PC-3 (cell line): ENCODE measurements at regions not wholly inside any gene's neighbourhood (a gene's known extent, or its start where the extent isn't known, plus 50 kb on each side); places are given as distances from the start of the nearest gene placed in this dataset.

Source experiments
- ATAC-seq: fragments of 200-7000 bp; cut with Tn5 transposase; 2 replicates; pipeline ENCODE4 v1.9.1; 2020; ENCODE audit warnings: mild to moderate bottlenecking, moderate library complexity
- BruUV-seq: library from RNA; stranded (reverse); fragments of 400-500 nt; replicated peaks from 2 replicates; lab custom pipeline; 2021; lab: Mats Ljungman, UMichigan
- CTCF ChIA-PET: fragments of 300-600 bp; sonication (Branson Sonifier 250); formaldehyde crosslinking; loops from one replicate; lab custom pipeline; 2022; ENCODE audit warnings: antibody characterized with exemption; lab: Charles Lee
- POLR2A ChIA-PET: fragments of 300-600 bp; sonication (Branson Sonifier 250); formaldehyde crosslinking; loops from one replicate; lab custom pipeline; 2022; ENCODE audit warnings: antibody characterized with exemption; ENCODE audit not compliant: unreplicated experiment; lab: Charles Lee
- DNase-seq: peaks from one replicate; pipeline ENCODE4 v3.0.0-alpha.2; 2015
- H2AFZ ChIP-seq: fragments of 300-600 bp; sonication (generic); 2 replicates; pipeline ENCODE4 v1.6.0; 2016; ENCODE audit warnings: antibody characterized with exemption, low read length
- H3F3A ChIP-seq: fragments of 300-600 bp; sonication (generic); one replicate; pipeline ENCODE4 v1.6.0; 2017; ENCODE audit warnings: antibody characterized with exemption, low read length, control low read depth, mild to moderate bottlenecking; ENCODE audit not compliant: unreplicated experiment
- H3K27ac ChIP-seq: fragments of 300-600 bp; sonication (generic); 2 replicates; pipeline ENCODE4 v1.5.1; 2016; ENCODE audit warnings: mild to moderate bottlenecking, low read length
- H3K27me3 ChIP-seq: fragments of 300-600 bp; sonication (generic); 2 replicates; pipeline ENCODE4 v1.6.1; 2016; ENCODE audit warnings: low read length, mixed read lengths
- H3K36me3 ChIP-seq: fragments of 300-600 bp; sonication (generic); 2 replicates; pipeline ENCODE4 v1.6.1; 2016; ENCODE audit warnings: low read depth, mixed run types, low read length, mixed read lengths
- H3K4me1 ChIP-seq: fragments of 300-600 bp; sonication (generic); 2 replicates; pipeline ENCODE4 v1.5.1; 2016; ENCODE audit warnings: low read length; ENCODE audit not compliant: insufficient read depth
- H3K4me2 ChIP-seq: fragments of 300-600 bp; sonication (generic); 2 replicates; pipeline ENCODE4 v1.6.0; 2016; ENCODE audit warnings: low read length
- H3K4me3 ChIP-seq: fragments of 300-600 bp; sonication (generic); 2 replicates; pipeline ENCODE4 v1.5.1; 2016; ENCODE audit warnings: mild to moderate bottlenecking, low read length, mixed read lengths
- H3K79me2 ChIP-seq: fragments of 300-600 bp; sonication (generic); 2 replicates; pipeline ENCODE4 v1.6.1; 2017; ENCODE audit warnings: low read length, mixed read lengths
- H3K9ac ChIP-seq: fragments of 300-600 bp; sonication (generic); 2 replicates; pipeline ENCODE4 v1.6.0; 2016; ENCODE audit warnings: mild to moderate bottlenecking, low read length
- H3K9me2 ChIP-seq: fragments of 300-600 bp; sonication (generic); replicated peaks from 2 replicates; pipeline ENCODE4 v1.6.1; 2016; ENCODE audit warnings: mixed run types, low read length, mixed read lengths
- H3K9me3 ChIP-seq: fragments of 300-600 bp; sonication (generic); 2 replicates; pipeline ENCODE4 v1.6.1; 2016; ENCODE audit warnings: low read length, mixed read lengths
- H4K20me1 ChIP-seq: fragments of 300-600 bp; sonication (generic); 2 replicates; pipeline ENCODE4 v1.6.1; 2016; ENCODE audit warnings: low read length, mixed read lengths
- EZH2 ChIP-seq: fragments of 300-600 bp; sonication (generic); IDR thresholded peaks from one replicate; pipeline ENCODE4 v1.6.1; 2017; ENCODE audit warnings: antibody characterized with exemption, mild to moderate bottlenecking, low read length; ENCODE audit not compliant: unreplicated experiment
- EZH2phosphoT487 ChIP-seq: fragments of 300-600 bp; sonication (generic); IDR thresholded peaks from 2 replicates; pipeline ENCODE4 v1.6.1; 2018; ENCODE audit warnings: mild to moderate bottlenecking, antibody characterized with exemption, low read length, borderline replicate concordance
- intact Hi-C: fragments of 100-400 bp; cut with micrococcal nuclease; formaldehyde crosslinking; loops from 2 replicates; pipeline ENCODE4 v1.9.0; 2023
- TF ChIP-seq, protein P1 (sequence below): fragments of 300-600 bp; sonication (generic); conservative IDR thresholded peaks from 2 replicates; pipeline ENCODE4 v1.5.1; 2017; ENCODE audit warnings: antibody characterized with exemption, low read depth, mild to moderate bottlenecking, low read length

DNA sequence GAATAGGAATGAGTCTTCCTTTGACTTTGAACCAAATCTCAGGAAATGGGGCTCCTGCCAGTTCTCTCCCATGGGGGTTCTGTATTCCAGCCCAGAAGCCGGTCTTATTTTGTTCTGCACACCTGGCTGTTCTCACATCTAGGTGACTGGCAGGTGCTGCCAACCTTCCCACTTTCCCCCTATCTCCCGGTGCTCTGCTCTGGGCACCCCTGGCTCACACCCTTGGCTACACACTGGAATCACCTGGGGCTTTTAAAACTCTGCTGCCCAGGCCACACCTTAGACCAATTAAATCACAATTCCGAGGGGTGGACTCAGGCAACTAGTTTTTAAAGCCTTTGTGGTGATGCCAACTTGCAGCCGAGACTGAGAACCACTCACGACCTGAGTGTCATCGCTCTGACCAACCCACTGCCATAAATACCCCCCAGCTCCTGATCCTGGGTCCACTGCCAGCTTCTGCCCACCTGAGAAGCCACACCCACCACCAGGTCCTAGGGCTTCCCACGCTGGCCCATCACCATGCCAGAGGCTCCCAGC lies 69.2 kb downstream of the KCNF1 start:
- Histone ChIP-seq H3F3A (no peaks in the 10 kb centered on the region), H3K36me3 (no peaks in the 10 kb centered on the region), H3K9me2 (no peaks in the 10 kb centered on the region), H4K20me1 (no peaks in the 10 kb centered on the region), H3K27ac (no peak overlapping the region), H3K9ac (no peak overlapping the region), H2AFZ (no peak overlapping the region), H3K4me3 (no peak overlapping the region), H3K27me3 (peaks cover 32% of the 10 kb centered on the region), H3K9me3 (no peaks in the 10 kb centered on the region), H3K79me2 (no peaks in the 10 kb centered on the region), H3K4me2 (no peak overlapping the region), H3K4me1 (no peaks in the 10 kb centered on the region)
- ChIA-PET CTCF (no interaction called here), POLR2A (no interaction called here)
- TF ChIP-seq EZH2phosphoT487, result no peak
- no peak for TF ChIP-seq EZH2
- TF ChIP-seq, protein P1, sequence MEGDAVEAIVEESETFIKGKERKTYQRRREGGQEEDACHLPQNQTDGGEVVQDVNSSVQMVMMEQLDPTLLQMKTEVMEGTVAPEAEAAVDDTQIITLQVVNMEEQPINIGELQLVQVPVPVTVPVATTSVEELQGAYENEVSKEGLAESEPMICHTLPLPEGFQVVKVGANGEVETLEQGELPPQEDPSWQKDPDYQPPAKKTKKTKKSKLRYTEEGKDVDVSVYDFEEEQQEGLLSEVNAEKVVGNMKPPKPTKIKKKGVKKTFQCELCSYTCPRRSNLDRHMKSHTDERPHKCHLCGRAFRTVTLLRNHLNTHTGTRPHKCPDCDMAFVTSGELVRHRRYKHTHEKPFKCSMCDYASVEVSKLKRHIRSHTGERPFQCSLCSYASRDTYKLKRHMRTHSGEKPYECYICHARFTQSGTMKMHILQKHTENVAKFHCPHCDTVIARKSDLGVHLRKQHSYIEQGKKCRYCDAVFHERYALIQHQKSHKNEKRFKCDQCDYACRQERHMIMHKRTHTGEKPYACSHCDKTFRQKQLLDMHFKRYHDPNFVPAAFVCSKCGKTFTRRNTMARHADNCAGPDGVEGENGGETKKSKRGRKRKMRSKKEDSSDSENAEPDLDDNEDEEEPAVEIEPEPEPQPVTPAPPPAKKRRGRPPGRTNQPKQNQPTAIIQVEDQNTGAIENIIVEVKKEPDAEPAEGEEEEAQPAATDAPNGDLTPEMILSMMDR, result no peak
- no TSS peak for BruUV-seq
- intact Hi-C loops, result no loop called here
- DNase-seq, result no peak
- ATAC-seq, result no peak

DNA sequence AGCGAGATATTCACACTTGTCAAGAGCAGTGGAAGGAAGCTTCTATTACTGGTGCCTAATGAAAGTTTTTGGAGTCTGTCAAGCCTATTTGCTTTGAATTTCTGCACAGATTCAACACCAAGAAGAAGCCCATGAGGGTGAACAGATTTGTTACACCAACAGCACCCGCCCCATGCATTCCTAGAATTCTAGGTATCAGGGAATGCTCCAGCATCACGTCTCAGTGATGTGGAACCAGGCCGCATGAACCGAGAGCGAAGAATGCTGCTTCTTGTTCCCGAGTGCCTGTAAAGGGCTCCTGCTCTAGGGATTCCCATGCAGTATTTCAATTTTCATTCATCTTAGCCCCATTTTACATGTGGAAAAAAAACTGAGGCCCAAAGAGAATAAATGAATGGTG lies 69.7 kb downstream of the KCNF1 start:
- ChIA-PET CTCF (no interaction called here), POLR2A (no interaction called here)
- BruUV-seq, result no TSS peak
- Histone ChIP-seq H3K27ac (no peak overlapping the region), H3K4me1 (no peaks in the 10 kb centered on the region), H3K9ac (no peak overlapping the region), H3K27me3 (peaks cover 32% of the 10 kb centered on the region), H3F3A (no peaks in the 10 kb centered on the region), H2AFZ (no peak overlapping the region), H4K20me1 (no peaks in the 10 kb centered on the region), H3K4me2 (no peak overlapping the region), H3K36me3 (no peaks in the 10 kb centered on the region), H3K9me3 (no peaks in the 10 kb centered on the region), H3K4me3 (no peak overlapping the region), H3K79me2 (no peaks in the 10 kb centered on the region), H3K9me2 (no peaks in the 10 kb centered on the region)
- intact Hi-C loops, result no loop called here
- ATAC-seq (no peak), DNase-seq (no peak)
- TF ChIP-seq, protein P1, result no peak
- TF ChIP-seq EZH2 (no peak), EZH2phosphoT487 (no peak)

DNA sequence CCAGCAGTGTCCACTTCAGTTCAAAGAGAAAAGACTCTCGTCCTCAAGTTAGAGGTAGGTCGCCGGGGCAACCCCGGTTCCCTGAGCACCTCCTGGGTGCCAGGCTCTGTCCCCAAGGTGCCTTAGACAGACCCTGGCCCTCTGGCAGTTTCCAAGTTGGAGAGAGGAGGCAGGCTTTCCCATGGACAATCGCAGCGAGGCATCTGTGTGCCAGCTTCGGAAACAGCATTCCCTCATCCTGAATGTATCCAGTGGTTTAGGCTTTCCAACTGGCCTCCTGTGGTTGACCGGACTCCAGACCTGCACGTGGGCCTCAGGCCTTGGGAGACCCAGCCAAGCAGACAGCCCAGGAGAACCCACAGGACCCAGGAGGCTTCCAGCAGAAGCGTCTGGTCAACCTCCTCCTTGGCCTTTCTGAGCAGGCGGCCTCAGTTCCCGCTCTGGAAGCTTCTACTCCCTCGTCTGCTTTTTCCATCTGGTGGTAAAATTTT lies 70.3 kb downstream of the KCNF1 start:
- H3K27me3 ChIP-seq, result peaks cover 30% of the 10 kb centered on the region

More for the DNA sequence above, 70.3 kb downstream of the KCNF1 start:
- intact Hi-C loops, result no loop called here
- Histone ChIP-seq H4K20me1 (no peaks in the 10 kb centered on the region), H3K79me2 (no peaks in the 10 kb centered on the region), H3K9me2 (no peaks in the 10 kb centered on the region), H2AFZ (no peak overlapping the region), H3K9ac (no peak overlapping the region), H3K4me3 (no peak overlapping the region), H3K4me1 (no peaks in the 10 kb centered on the region), H3F3A (no peaks in the 10 kb centered on the region), H3K4me2 (no peak overlapping the region), H3K9me3 (no peaks in the 10 kb centered on the region), H3K36me3 (no peaks in the 10 kb centered on the region), H3K27ac (no peak overlapping the region)
- BruUV-seq, result no TSS peak
- no peak for DNase-seq
- ChIA-PET POLR2A (no interaction called here), CTCF (no interaction called here)
- no peak for ATAC-seq
- TF ChIP-seq, protein P1, result no peak
- TF ChIP-seq EZH2 (no peak), EZH2phosphoT487 (no peak)
